Lower leg skin (tissue), 3 donors: ENCODE measurements at regions not wholly inside any gene's neighbourhood (a gene's known extent, or its start where the extent isn't known, plus 50 kb on each side); places are given as distances from the start of the nearest gene placed in this dataset.

Source experiments
- POLR2A ChIP-seq, 2 donors: fragments of 450-650 bp; IDR thresholded peaks; one replicate each; pipeline ENCODE4 v1.6.1; 2016 to 2017; ENCODE audit warnings: antibody characterized with exemption in 2 of 2, mild to moderate bottlenecking in 1 of 2, moderate library complexity in 1 of 2
- TF ChIP-seq, protein P1 (sequence below), 3 donors: fragments of 450-650 bp; IDR thresholded peaks; one replicate each; pipeline ENCODE4 v1.5.1; 2016; ENCODE audit warnings: antibody characterized with exemption in 3 of 3, mild to moderate bottlenecking in 3 of 3, moderate library complexity in 2 of 3

DNA sequence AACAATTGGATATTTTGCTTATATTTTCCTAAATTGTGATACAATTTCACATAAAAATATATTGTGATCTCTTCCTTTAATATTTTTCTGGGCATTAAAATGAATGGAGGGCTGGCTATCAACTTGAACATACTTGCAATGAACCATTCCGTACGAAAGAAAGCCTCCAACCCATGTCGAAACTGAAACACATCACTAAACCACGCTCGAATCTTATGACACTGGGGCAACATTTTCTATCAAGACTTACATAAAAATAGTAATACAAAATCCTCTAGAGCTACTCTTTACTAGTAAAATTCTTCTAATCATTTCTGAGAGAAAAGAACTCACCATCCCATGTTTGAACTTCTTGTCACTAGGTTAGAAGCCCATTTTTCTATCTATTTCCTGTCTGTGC, 132.8 kb upstream of the DOK6 start:
- TF ChIP-seq, protein P1, sequence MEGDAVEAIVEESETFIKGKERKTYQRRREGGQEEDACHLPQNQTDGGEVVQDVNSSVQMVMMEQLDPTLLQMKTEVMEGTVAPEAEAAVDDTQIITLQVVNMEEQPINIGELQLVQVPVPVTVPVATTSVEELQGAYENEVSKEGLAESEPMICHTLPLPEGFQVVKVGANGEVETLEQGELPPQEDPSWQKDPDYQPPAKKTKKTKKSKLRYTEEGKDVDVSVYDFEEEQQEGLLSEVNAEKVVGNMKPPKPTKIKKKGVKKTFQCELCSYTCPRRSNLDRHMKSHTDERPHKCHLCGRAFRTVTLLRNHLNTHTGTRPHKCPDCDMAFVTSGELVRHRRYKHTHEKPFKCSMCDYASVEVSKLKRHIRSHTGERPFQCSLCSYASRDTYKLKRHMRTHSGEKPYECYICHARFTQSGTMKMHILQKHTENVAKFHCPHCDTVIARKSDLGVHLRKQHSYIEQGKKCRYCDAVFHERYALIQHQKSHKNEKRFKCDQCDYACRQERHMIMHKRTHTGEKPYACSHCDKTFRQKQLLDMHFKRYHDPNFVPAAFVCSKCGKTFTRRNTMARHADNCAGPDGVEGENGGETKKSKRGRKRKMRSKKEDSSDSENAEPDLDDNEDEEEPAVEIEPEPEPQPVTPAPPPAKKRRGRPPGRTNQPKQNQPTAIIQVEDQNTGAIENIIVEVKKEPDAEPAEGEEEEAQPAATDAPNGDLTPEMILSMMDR (IDR thresholded peaks at IDR 0.05) = no peak
- TF ChIP-seq POLR2A (IDR thresholded peaks at IDR 0.05) = no peak
